Motor neuron (in vitro differentiated cells): ENCODE measurements at regions not wholly inside any gene's neighbourhood (a gene's known extent, or its start where the extent isn't known, plus 50 kb on each side); places are given as distances from the start of the nearest gene placed in this dataset.

ENCODE experiments used
- ATAC-seq, 8 experiments: fragments of 200-7000 bp; cut with Tn5 transposase; replicated peaks in 6 of 8; 2 replicates each; pipeline ENCODE4 v1.8.0; 2021; ENCODE audit warnings: mild to moderate bottlenecking in 8 of 8, moderate library complexity in 8 of 8
- H3K27ac ChIP-seq, 2 donors: fragments of 250-450 bp; sonication (Bioruptor Pico); 2 replicates each; pipeline ENCODE4 v1.9.0; 2021; ENCODE audit warnings: antibody characterized with exemption in 2 of 2, mild to moderate bottlenecking in 2 of 2, moderate library complexity in 1 of 2
- H3K4me1 ChIP-seq, 2 donors: fragments of 250-450 bp; sonication (Bioruptor Pico); replicated peaks in 1 of 2; 2 replicates each; pipeline ENCODE4 v1.6.1; 2021; ENCODE audit warnings: antibody characterized with exemption in 2 of 2, mild to moderate bottlenecking in 2 of 2, moderate library complexity in 1 of 2
- H3K4me3 ChIP-seq, 5 donors: fragments of 250-450 bp; sonication (Bioruptor Pico); 2 replicates each; pipeline ENCODE4 v1.9.0; 2021; ENCODE audit warnings: antibody characterized with exemption in 5 of 5, mild to moderate bottlenecking in 5 of 5, moderate library complexity in 4 of 5
- WGBS, 10 experiments: fragments of 450-650 bp; shearing (Covaris generic); methylation state at CpG; one replicate each; pipeline ENCODE4 v1.0.0; 2022; 5-methylcytosine and 5-hydroxymethylcytosine counted together
- in situ Hi-C, 9 experiments: fragments of 400-800 bp; cut with MboI; loops; one replicate each; pipeline ENCODE4 v1.15.0; 2021; ENCODE audit warnings: low sequenced_read_pairs in 9 of 9, low pct_unique_long_range_greater_than_20kb in 2 of 9; ENCODE audit not compliant: unreplicated experiment in 9 of 9

GRCh38 chr5:136703036-136703435 lies 337.7 kb upstream of the TRPC7 start:
- 41 to 100% (median 86%) methylated on average over 1 to 2 of the region's 2 CpGs; no CpG with 5 or more reads in 1 of the 10 experiments for WGBS, 10 experiments
- H3K4me1 ChIP-seq: no peaks in the 10 kb centered on the region
- no peak overlapping the region for H3K27ac ChIP-seq
- ATAC-seq: no peak
- no peak overlapping the region for H3K4me3 ChIP-seq
- in situ Hi-C loops: no loop called here

DNA sequence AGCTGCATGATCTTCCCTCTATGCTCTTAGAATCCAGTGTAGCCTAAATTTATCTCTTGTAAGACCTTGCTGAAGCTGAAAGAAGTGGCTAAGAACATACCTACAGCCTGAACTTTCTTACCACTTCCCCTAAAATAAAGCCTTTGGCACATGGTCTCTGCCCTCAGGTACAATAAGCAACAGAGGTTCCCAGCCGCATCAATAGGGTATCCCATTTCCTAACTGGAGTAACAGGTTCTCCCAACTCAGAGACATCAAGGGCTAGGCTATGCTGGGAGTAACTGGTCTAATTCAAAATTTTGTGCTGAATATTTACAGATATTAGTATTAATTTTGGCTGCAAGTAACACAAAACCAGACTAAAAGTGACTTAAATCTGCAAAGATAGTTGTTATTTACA lies 335.8 kb upstream of the TRPC7 start:
- Histone ChIP-seq H3K4me3 (no peak overlapping the region), H3K27ac (no peak overlapping the region), H3K4me1 (no peaks in the 10 kb centered on the region)
- in situ Hi-C loops: no loop called here
- 80 to 100% (median 85%) methylated on average over 1 of the region's 1 CpG; no CpG with 5 or more reads in 4 of the 10 experiments for WGBS, 10 experiments
- ATAC-seq: no peak

DNA sequence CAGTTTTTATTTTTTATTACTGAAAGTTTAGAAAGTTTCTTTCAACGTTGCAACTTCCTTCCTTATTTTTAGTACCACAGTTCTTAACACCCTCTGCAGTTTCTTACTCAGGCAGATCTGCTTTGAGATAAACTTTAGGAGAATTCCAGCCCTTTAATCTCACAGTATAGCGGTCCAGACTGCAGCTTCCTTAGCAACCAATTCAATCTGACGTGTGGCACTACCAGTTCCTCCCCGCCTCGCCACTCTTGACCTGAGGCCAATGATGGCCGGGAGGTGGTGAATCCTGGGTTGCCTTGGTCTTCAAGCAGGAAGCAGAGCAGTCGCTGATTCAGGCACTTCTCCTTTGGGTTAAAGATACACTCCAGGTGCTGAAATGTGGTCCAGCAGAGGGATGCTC lies 334.3 kb upstream of the TRPC7 start:
- Histone ChIP-seq H3K27ac (no peak overlapping the region), H3K4me1 (no peaks in the 10 kb centered on the region), H3K4me3 (no peak overlapping the region)
- no peak for ATAC-seq
- 20 to 100% (median 90%) methylated on average over 1 to 7 of the region's 7 CpGs for WGBS, 10 experiments
- in situ Hi-C loops: no loop called here

- in situ Hi-C loops: no loop called here
These were observed 333.6 kb upstream of the TRPC7 start for GRCh38 chr5:136698970-136699369.

GRCh38 chr5:136694258-136694657 lies 328.9 kb upstream of the TRPC7 start:
- H3K4me1 ChIP-seq: no peaks in the 10 kb centered on the region
- in situ Hi-C loops: no loop called here
- H3K27ac ChIP-seq: no peak overlapping the region
- 19 to 92% (median 87%) methylated on average over 1 to 4 of the region's 4 CpGs; no CpG with 5 or more reads in 1 of the 10 experiments for WGBS, 10 experiments
- peak in 3 of 8 experiments; percentile 42 to 83 (median 55) for ATAC-seq
- no peak overlapping the region for H3K4me3 ChIP-seq

More at GRCh38 chr5:136698970-136699369, 333.6 kb upstream of the TRPC7 start:
- H3K27ac ChIP-seq: no peak overlapping the region
- WGBS, 10 experiments: 0 to 100% (median 85%) methylated on average over 1 to 5 of the region's 5 CpGs
- peak in 3 of 8 experiments; percentile 52 to 79 (median 79) for ATAC-seq
- no peak overlapping the region for H3K4me3 ChIP-seq
- H3K4me1 ChIP-seq: no peaks in the 10 kb centered on the region

DNA sequence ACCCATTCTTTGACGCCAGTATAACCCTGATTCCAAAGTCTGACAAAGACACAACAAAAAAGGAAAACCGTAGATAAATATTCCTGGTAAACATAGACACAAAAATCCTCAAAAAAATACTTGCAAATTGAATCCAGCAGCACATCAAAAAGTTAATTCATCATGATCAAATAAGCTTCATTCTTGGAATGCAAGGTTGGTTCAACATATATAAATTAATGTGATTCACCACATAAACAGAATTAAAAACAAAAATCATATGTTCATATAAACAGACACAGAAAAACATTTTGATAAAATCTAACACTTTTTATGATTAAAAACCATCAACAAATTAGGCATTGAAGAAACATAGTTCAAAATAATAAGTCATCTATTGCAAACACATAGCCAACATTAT lies 324.2 kb upstream of the TRPC7 start:
- Histone ChIP-seq H3K4me3 (no peak overlapping the region), H3K27ac (no peak overlapping the region), H3K4me1 (no peaks in the 10 kb centered on the region)
- in situ Hi-C loops: loop anchor here in 1 of 9 experiments (10.0 kb wide), 1 partner anchor 255 kb away; no protein-coding TSS in a partner anchor
- WGBS, 10 experiments: 10 to 100% (median 45%) methylated on average over 2 of the region's 2 CpGs; no CpG with 5 or more reads in 1 of the 10 experiments
- ATAC-seq: no peak

- in situ Hi-C loops: loop anchor here in 1 of 9 experiments (10.0 kb wide), 1 partner anchor 252 kb away; no protein-coding TSS in a partner anchor
- 0 to 20% (median 10%) methylated on average over 1 of the region's 1 CpG; no CpG with 5 or more reads in 6 of the 10 experiments for WGBS, 10 experiments
- no peak overlapping the region for H3K4me3 ChIP-seq
- ATAC-seq: peak in 4 of 8 experiments; percentile 21 to 100 (median 100)
- no peak overlapping the region for H3K27ac ChIP-seq
- no peaks in the 10 kb centered on the region for H3K4me1 ChIP-seq
These were observed 321.0 kb upstream of the TRPC7 start for GRCh38 chr5:136686192-136686872.

DNA sequence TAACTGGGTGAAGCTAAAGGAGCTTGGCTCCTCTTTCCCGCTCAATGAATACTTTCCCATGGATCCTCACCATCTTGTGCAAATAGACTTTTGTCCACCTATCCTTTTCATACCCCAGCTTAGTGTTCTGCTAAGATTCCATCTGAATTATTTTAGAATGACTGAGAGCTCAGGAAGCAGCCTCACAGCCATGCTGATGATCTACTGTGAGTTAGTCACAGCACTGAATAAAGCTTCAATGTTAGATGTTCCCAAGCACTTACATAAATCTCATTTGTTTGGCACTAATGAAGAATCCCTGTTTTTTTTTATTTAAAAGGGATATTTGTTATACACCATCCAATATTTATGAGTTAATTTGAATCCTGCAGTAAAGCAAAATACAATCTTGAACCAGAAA lies 317.6 kb upstream of the TRPC7 start:
- in situ Hi-C loops: loop anchor here in 1 of 9 experiments (10.0 kb wide), 1 partner anchor 248 kb away; no protein-coding TSS in a partner anchor
- WGBS, 10 experiments: 78 to 86% (median 80%) methylated on average over 1 of the region's 1 CpG; no CpG with 5 or more reads in 7 of the 10 experiments
- peak in 2 of 8 experiments; percentile 80 to 82 for ATAC-seq
- Histone ChIP-seq H3K4me3 (no peak overlapping the region), H3K27ac (no peak overlapping the region), H3K4me1 (no peaks in the 10 kb centered on the region)

DNA sequence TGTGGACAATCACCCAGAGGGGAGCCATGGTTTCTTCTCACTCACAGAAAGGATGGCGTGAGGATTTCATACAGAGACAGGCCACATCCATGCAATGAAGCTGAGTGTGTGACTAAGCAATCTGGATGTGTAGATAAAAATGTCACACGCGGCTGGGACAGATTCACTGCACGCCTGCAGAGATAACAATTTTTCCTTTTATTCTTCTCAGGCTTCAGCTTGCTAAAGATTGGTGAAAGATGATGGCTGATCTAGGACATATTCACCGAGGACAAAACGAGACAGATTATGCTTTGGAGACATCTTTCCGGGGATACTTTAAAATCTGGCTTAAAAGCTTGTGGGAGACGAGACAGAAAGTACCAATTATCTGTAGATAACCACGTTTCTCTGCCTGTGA lies 313.9 kb upstream of the TRPC7 start:
- no peak overlapping the region for H3K4me3 ChIP-seq
- in situ Hi-C loops: no loop called here
- 21 to 100% (median 72%) methylated on average over 1 to 9 of the region's 9 CpGs; no CpG with 5 or more reads in 1 of the 10 experiments for WGBS, 10 experiments
- H3K4me1 ChIP-seq: no peaks in the 10 kb centered on the region
- no peak overlapping the region for H3K27ac ChIP-seq
- ATAC-seq: no peak

DNA sequence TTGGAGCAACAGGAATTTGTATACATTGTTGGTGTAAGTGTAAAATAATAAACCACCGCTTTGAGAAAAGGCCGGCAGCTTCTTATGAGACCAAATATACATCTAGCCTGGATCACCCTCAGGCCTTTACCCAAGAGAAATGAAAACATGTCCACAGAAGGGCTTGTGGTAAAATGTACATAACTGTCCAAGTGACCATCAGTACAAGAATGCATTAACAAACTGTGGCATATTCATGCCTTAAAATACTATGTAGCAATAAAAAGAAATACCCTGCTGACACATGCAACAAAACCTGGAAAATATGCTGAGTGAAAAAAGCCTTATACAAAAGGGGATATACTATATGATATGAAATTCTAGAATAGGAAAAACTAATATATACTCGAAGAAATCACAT lies 311.9 kb upstream of the TRPC7 start:
- peak in 3 of 8 experiments; percentile 91 to 97 (median 91) for ATAC-seq
- no peak overlapping the region for H3K4me3 ChIP-seq
- WGBS, 10 experiments: 0 to 90% (median 85%) methylated on average over 1 to 3 of the region's 3 CpGs; no CpG with 5 or more reads in 3 of the 10 experiments
- in situ Hi-C loops: no loop called here
- no peaks in the 10 kb centered on the region for H3K4me1 ChIP-seq
- H3K27ac ChIP-seq: no peak overlapping the region

DNA sequence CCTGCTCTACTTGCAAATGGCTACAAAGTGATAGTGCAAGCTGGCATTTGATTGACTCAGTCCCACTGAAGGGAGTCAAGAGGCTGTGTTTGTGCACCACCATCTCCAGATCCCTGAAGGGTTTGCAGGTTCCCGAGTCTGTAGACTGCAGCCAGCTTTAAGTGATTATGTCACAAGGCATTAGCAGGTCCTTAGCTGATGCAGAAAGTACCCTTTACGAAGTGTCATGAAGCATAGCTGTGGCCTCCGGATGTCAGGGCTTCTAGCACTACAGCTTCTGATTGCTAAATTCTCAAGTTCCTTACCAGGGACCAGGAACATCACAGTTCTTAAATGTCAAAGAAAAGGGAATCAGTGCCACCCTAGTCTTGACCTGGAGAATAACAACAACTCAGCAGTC lies 311.3 kb upstream of the TRPC7 start:
- in situ Hi-C loops: no loop called here
- 28 to 83% (median 67%) methylated on average over 1 to 3 of the region's 3 CpGs; no CpG with 5 or more reads in 4 of the 10 experiments for WGBS, 10 experiments
- H3K27ac ChIP-seq: no peak overlapping the region
- H3K4me3 ChIP-seq: no peak overlapping the region
- ATAC-seq: peak in 1 of 8 experiments; percentile 7
- H3K4me1 ChIP-seq: no peaks in the 10 kb centered on the region

- peak in 2 of 8 experiments; percentile 64 to 65 for ATAC-seq
- Histone ChIP-seq H3K4me3 (no peak overlapping the region), H3K27ac (no peak overlapping the region), H3K4me1 (no peaks in the 10 kb centered on the region)
- in situ Hi-C loops: no loop called here
These were observed 310.4 kb upstream of the TRPC7 start for GRCh38 chr5:136675769-136676168.

DNA sequence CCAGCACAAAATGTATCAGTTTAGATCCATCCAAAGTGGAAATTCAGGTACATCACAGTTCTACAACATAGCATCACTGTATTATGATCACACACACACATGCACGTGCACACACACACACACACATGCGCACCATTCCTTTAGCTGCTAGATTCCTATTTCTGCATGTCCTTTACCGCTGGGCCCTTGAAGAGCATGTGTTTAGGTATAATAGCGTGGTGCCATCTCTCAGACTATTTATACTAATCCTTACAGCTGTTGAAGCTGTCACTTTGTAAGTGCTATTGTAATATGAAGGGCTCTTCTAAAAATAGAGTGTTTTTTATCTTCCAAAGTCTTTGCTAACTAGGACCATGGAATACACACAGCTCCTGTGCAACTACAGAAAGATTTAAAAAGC lies 308.8 kb upstream of the TRPC7 start:
- 20 to 100% (median 86%) methylated on average over 1 to 4 of the region's 4 CpGs; no CpG with 5 or more reads in 2 of the 10 experiments for WGBS, 10 experiments
- in situ Hi-C loops: no loop called here
- Histone ChIP-seq H3K4me3 (no peak overlapping the region), H3K4me1 (no peaks in the 10 kb centered on the region), H3K27ac (no peak overlapping the region)
- ATAC-seq: no peak

- in situ Hi-C loops: no loop called here
These were observed 302.4 kb upstream of the TRPC7 start for GRCh38 chr5:136667789-136668188.

More at GRCh38 chr5:136667789-136668188, 302.4 kb upstream of the TRPC7 start:
- WGBS, 10 experiments: 83 to 100% (median 92%) methylated on average over 1 of the region's 2 CpGs; no CpG with 5 or more reads in 6 of the 10 experiments
- H3K4me3 ChIP-seq: no peak overlapping the region
- ATAC-seq: no peak
- H3K4me1 ChIP-seq: no peaks in the 10 kb centered on the region
- no peak overlapping the region for H3K27ac ChIP-seq
